H9 (cell line): ENCODE measurements at regions not wholly inside any gene's neighbourhood (a gene's known extent, or its start where the extent isn't known, plus 50 kb on each side); places are given as distances from the start of the nearest gene placed in this dataset.

Source experiments
- DNase-seq: peaks from one replicate; pipeline ENCODE4 v3.0.0-alpha.2; 2017
- H2AFZ ChIP-seq: one replicate; pipeline ENCODE4 v1.6.1; 2013; ENCODE audit warnings: mild to moderate bottlenecking, low read length, control low read depth, moderate library complexity
- H2AK5ac ChIP-seq: 2 replicates; pipeline ENCODE4 v1.6.1; 2013; ENCODE audit warnings: low read length, control low read depth, mixed read lengths; ENCODE audit not compliant: insufficient read length
- H2BK120ac ChIP-seq: one replicate; pipeline ENCODE4 v1.6.1; 2013; ENCODE audit warnings: low read depth, mild to moderate bottlenecking, low read length, control low read depth, inconsistent platforms; ENCODE audit not compliant: poor library complexity, severe bottlenecking
- H2BK12ac ChIP-seq: 2 replicates; pipeline ENCODE4 v1.6.1; 2013; ENCODE audit warnings: low read length, control low read depth, mixed read lengths, low read depth; ENCODE audit not compliant: insufficient read length
- H2BK15ac ChIP-seq: 2 replicates; pipeline ENCODE4 v1.6.1; 2013; ENCODE audit warnings: low read depth, low read length, control low read depth
- H2BK20ac ChIP-seq: one replicate; pipeline ENCODE4 v1.6.1; 2013; ENCODE audit warnings: low read depth, mild to moderate bottlenecking, low read length, control low read depth, inconsistent platforms; ENCODE audit not compliant: poor library complexity, severe bottlenecking
- H2BK5ac ChIP-seq: 2 replicates; pipeline ENCODE4 v1.6.1; 2013; ENCODE audit warnings: low read length, control low read depth, mixed read lengths; ENCODE audit not compliant: insufficient read length
- H3K14ac ChIP-seq: 2 replicates; pipeline ENCODE4 v1.6.1; 2013; ENCODE audit warnings: low read length, control low read depth; ENCODE audit not compliant: insufficient read depth
- H3K18ac ChIP-seq: 2 replicates; pipeline ENCODE4 v1.6.1; 2013; ENCODE audit warnings: low read depth, mild to moderate bottlenecking, mixed read lengths, low read length, control low read depth; ENCODE audit not compliant: insufficient read length
- H3K23ac ChIP-seq: 2 replicates; pipeline ENCODE4 v1.6.1; 2013; ENCODE audit warnings: low read length, control low read depth, mixed read lengths, low read depth; ENCODE audit not compliant: insufficient read length
- H3K23me2 ChIP-seq: 2 replicates; pipeline ENCODE4 v1.6.1; 2013; ENCODE audit warnings: low read depth, mild to moderate bottlenecking, mixed read lengths, low read length, control low read depth; ENCODE audit not compliant: insufficient read length, poor library complexity, severe bottlenecking
- H3K27ac ChIP-seq: 2 replicates; pipeline ENCODE4 v1.5.1; 2013; ENCODE audit warnings: low read length, control low read depth, mixed read lengths, low read depth; ENCODE audit not compliant: insufficient read length
- H3K27me3 ChIP-seq: 2 replicates; pipeline ENCODE4 v1.6.1; 2013; ENCODE audit warnings: low read length, control low read depth, inconsistent platforms; ENCODE audit not compliant: insufficient read depth
- H3K4ac ChIP-seq: 2 replicates; pipeline ENCODE4 v1.6.1; 2013; ENCODE audit warnings: low read depth, mild to moderate bottlenecking, control low read depth, inconsistent platforms, low read length, moderate library complexity
- H3K4me1 ChIP-seq: 2 replicates; pipeline ENCODE4 v1.6.1; 2013; ENCODE audit warnings: low read length, control low read depth, inconsistent platforms; ENCODE audit not compliant: insufficient read depth
- H3K4me2 ChIP-seq: 2 replicates; pipeline ENCODE4 v1.6.1; 2013; ENCODE audit warnings: low read length, control low read depth, mixed read lengths; ENCODE audit not compliant: insufficient read length, insufficient read depth
- H3K56ac ChIP-seq: 2 replicates; pipeline ENCODE4 v1.6.1; 2013; ENCODE audit warnings: low read depth, mild to moderate bottlenecking, mixed read lengths, low read length, control low read depth; ENCODE audit not compliant: insufficient read length
- H3K79me1 ChIP-seq: 2 replicates; pipeline ENCODE4 v1.6.1; 2013; ENCODE audit warnings: low read depth, mild to moderate bottlenecking, moderate library complexity, low read length, control low read depth, inconsistent platforms; ENCODE audit not compliant: insufficient read depth, poor library complexity, severe bottlenecking
- H3K79me2 ChIP-seq: 2 replicates; pipeline ENCODE4 v1.6.1; 2013; ENCODE audit warnings: low read length, control low read depth, inconsistent platforms; ENCODE audit not compliant: insufficient read depth
- H3K9ac ChIP-seq: 2 replicates; pipeline ENCODE4 v1.6.1; 2013; ENCODE audit warnings: low read length, control low read depth, mixed read lengths; ENCODE audit not compliant: insufficient read length; ENCODE audit errors: extremely low read depth
- H3K9me3 ChIP-seq: one replicate; pipeline ENCODE4 v1.6.1; 2013; ENCODE audit warnings: low read depth, low read length, inconsistent platforms; ENCODE audit not compliant: control insufficient read depth
- H3T11ph ChIP-seq: one replicate; pipeline ENCODE4 v1.6.1; 2013; ENCODE audit warnings: mild to moderate bottlenecking, low read length, control low read depth, inconsistent platforms
- H4K20me1 ChIP-seq: one replicate; pipeline ENCODE4 v1.6.1; 2013; ENCODE audit not compliant: control insufficient read depth, insufficient read length, insufficient read depth
- H4K5ac ChIP-seq: 2 replicates; pipeline ENCODE4 v1.6.1; 2013; ENCODE audit warnings: low read depth, mild to moderate bottlenecking, mixed read lengths, low read length, control low read depth; ENCODE audit not compliant: insufficient read length
- H4K8ac ChIP-seq: replicated peaks from 2 replicates; pipeline ENCODE4 v1.6.1; 2013; ENCODE audit warnings: low read length, control low read depth, mixed read lengths, low read depth; ENCODE audit not compliant: insufficient read length
- H4K91ac ChIP-seq: 2 replicates; pipeline ENCODE4 v1.6.1; 2013; ENCODE audit warnings: low read depth, mild to moderate bottlenecking, moderate library complexity, mixed read lengths, low read length, control low read depth; ENCODE audit not compliant: insufficient read length
- H3K27ac Mint-ChIP-seq, 3 experiments: 2 replicates in 2 of 3; 3 replicates in 1 of 3; pipeline ENCODE4 v1.8.0; 2020 to 2021; ENCODE audit warnings: mixed read lengths in 3 of 3, mild to moderate bottlenecking in 1 of 3, moderate library complexity in 1 of 3
- H3K27me3 Mint-ChIP-seq: 2 replicates; pipeline ENCODE4 v1.8.0; 2021; ENCODE audit warnings: low read depth, mild to moderate bottlenecking, moderate library complexity, mixed read lengths
- H3K36me3 Mint-ChIP-seq, 3 experiments: 2 replicates in 2 of 3; 3 replicates in 1 of 3; pipeline ENCODE4 v1.8.0; 2020 to 2021; ENCODE audit warnings: low read depth in 3 of 3, mixed read lengths in 3 of 3; ENCODE audit not compliant: insufficient read depth in 1 of 3
- H3K4me1 Mint-ChIP-seq, 2 experiments: 2 replicates each; pipeline ENCODE4 v1.8.0; 2020; ENCODE audit warnings: mixed read lengths in 2 of 2
- H3K4me3 Mint-ChIP-seq, 2 experiments: 2 replicates in 1 of 2; 3 replicates in 1 of 2; pipeline ENCODE4 v1.8.0; 2020 to 2021; ENCODE audit warnings: mild to moderate bottlenecking in 2 of 2, mixed read lengths in 2 of 2, moderate library complexity in 1 of 2
- H3K9me3 Mint-ChIP-seq, 2 experiments: 2 replicates in 1 of 2; 3 replicates in 1 of 2; pipeline ENCODE4 v1.8.0; 2020; ENCODE audit warnings: mild to moderate bottlenecking in 2 of 2, mixed read lengths in 2 of 2, moderate library complexity in 1 of 2
- CTCF ChIP-seq: fragments of 200-600 bp; sonication (generic); conservative IDR thresholded peaks from 3 replicates; pipeline ENCODE4 v1.8.0; 2021; ENCODE audit warnings: antibody characterized with exemption, mild to moderate bottlenecking
- WGBS: extraction: QIAGEN DNeasy Blood & Tissue Kit; methylation state at CpG from one replicate; pipeline ENCODE4 v1.1.7; 2013; ENCODE audit warnings: missing lambda C conversion rate, low lambda C conversion rate, mixed read lengths; ENCODE audit not compliant: insufficient read length; ENCODE audit errors: extremely low coverage; 5-methylcytosine and 5-hydroxymethylcytosine counted together

- Histone ChIP-seq H3K79me1 (no peaks in the 10 kb centered on the region), H3K4me2 (no peak overlapping the region), H3K23ac (no peak overlapping the region), H2BK120ac (no peak overlapping the region), H4K5ac (no peak overlapping the region), H3K56ac (no peak overlapping the region), H3K18ac (no peak overlapping the region), H3K4me1 (no peaks in the 10 kb centered on the region), H3K4ac (no peak overlapping the region), H4K20me1 (no peaks in the 10 kb centered on the region), H2BK5ac (no peak overlapping the region), H4K91ac (no peak overlapping the region), H2BK12ac (no peak overlapping the region), H2AK5ac (no peak overlapping the region), H3K23me2 (no peaks in the 10 kb centered on the region), H2BK15ac (no peak overlapping the region), H3K79me2 (no peaks in the 10 kb centered on the region), H3T11ph (no peak overlapping the region), H4K8ac (no peak overlapping the region), H2BK20ac (no peak overlapping the region), H3K27me3 (no peaks in the 10 kb centered on the region), H3K14ac (no peak overlapping the region), H2AFZ (no peak overlapping the region), H3K9ac (no peak overlapping the region), H3K9me3 (no peaks in the 10 kb centered on the region), H3K27ac (no peak overlapping the region)
- peaks cover 3% of the 10 kb centered on the region; the same call in 1 of the 2 replicates for H3K27me3 Mint-ChIP-seq
- no CpG with 5 or more reads among the region's 4 CpGs for WGBS
- no peak for DNase-seq
- H3K4me3 Mint-ChIP-seq = no peak overlapping the region
- peaks cover 0 to 8% of the 10 kb centered on the region in 2 experiments; a peak in 1 of 4 replicates for H3K4me1 Mint-ChIP-seq
- H3K9me3 Mint-ChIP-seq = no peaks in the 10 kb centered on the region
- TF ChIP-seq CTCF = no peak
- H3K36me3 Mint-ChIP-seq = no peaks in the 10 kb centered on the region
- no peak overlapping the region for H3K27ac Mint-ChIP-seq
Observed at GRCh38 chr10:3255616-3256015, 83.0 kb upstream of the PITRM1 start.
